ENCODE measurements at regions not wholly inside any gene's neighbourhood (a gene's known extent, or its start where the extent isn't known, plus 50 kb on each side); places are given as distances from the start of the nearest gene placed in this dataset.

DNA sequence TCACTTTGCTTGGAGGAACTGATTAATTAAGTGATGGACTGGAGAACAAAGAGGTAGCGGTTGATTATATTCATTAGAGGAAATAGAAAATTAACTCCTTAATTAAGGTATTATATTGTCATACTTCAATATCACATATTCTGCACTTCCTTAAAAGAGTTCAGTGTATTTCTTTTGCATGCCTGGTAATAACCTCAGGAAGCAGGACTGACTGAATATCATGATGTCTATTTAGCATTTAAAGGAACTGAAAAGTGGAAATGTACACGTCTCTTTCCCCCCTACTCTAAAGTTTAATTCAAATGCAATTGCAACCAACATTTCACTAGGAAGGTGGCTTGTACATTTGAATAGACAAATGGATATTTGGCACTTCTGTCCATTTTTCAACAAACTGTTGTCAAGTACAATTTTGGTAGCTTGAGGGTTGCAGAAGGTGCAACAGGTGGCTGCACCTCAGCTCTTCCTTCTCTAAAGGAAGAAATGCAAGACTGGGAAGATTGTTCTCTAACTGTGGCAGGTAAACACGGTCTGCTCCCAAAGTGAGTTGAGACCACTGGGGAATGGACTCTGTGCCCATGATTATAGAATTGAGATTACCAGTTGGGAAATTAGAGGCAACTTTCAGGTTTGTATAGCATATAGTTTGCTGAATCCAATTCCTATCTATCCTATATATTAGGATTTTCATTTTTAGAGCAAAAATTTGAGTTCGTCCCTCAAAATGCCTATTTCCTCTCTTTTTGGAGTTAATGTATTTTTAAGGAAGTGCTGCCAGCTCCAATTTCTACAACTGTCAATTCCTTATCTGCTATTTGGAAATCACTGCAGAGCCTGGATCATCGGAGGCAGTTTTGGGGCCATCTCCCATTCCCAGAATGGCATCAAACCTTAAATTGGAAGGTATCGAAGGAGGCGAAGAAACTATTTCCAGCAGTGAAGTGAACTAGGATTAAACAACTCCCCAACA, 98.9 kb upstream of the TAF11L2 start:
- Histone ChIP-seq H2AFZ (ENCODE audit: low read depth, low read length, severe bottlenecking) (no peak overlapping the region), H3K27me3 (ENCODE audit: low read length) (no peaks in the 10 kb centered on the region), H3K9me3 (ENCODE audit: insufficient read depth, low read length) (no peaks in the 10 kb centered on the region), H3K36me3 (ENCODE audit: low read length) (no peaks in the 10 kb centered on the region), H3K4me3 (ENCODE audit: insufficient read depth, low read length, poor library complexity, severe bottlenecking) (no peak overlapping the region), H4K20me1 (ENCODE audit: low read depth, low read length) (no peaks in the 10 kb centered on the region), H3F3A (ENCODE audit: insufficient read depth) (no peaks in the 10 kb centered on the region), H3K4me2 (ENCODE audit: low read depth, low read length, poor library complexity, severe bottlenecking) (no peak overlapping the region), H3K79me2 (ENCODE audit: insufficient read depth, low read length) (no peaks in the 10 kb centered on the region), H3K27ac (ENCODE audit: low read depth, low read length) (no peak overlapping the region), H3K9me2 (replicated peaks; ENCODE audit: insufficient read depth, low read length) (no peaks in the 10 kb centered on the region), H3K9ac (ENCODE audit: low read length) (no peak overlapping the region)
- TF ChIP-seq EZH2phosphoT487 (conservative IDR thresholded peaks at IDR 0.05; ENCODE audit: low read length) (no peak), CTCF (IDR thresholded peaks at IDR 0.05; ENCODE audit: insufficient read depth, low read length, poor library complexity, severe bottlenecking) (no peak)

DNA sequence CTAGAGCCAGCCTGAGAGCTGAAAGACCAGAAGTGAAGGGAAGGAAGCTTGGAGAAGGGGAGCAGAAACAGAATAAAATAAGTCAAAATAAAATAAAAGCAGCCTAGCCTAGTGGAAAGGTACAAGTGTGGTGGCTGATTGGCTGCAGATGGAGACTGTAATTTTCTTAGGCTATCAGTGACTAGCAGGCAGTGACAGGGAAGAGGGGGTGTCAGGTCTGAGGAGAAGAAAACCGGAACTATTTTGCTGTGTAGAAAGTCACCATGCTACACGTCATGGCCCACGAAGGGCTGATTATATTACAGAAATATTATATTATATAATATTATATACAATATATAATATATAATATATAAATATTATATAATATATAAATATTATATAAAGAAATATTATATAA, 98.1 kb upstream of the TAF11L2 start:
- no peak overlapping the region for H3K4me2 ChIP-seq (ENCODE audit: low read depth, low read length, poor library complexity, severe bottlenecking)
- no peak overlapping the region for H2AFZ ChIP-seq (ENCODE audit: low read depth, low read length, severe bottlenecking)
- no peak overlapping the region for H3K4me3 ChIP-seq (ENCODE audit: insufficient read depth, low read length, poor library complexity, severe bottlenecking)
- H3K9me2 ChIP-seq (replicated peaks; ENCODE audit: insufficient read depth, low read length), result no peaks in the 10 kb centered on the region
- no peaks in the 10 kb centered on the region for H3K27me3 ChIP-seq (ENCODE audit: low read length)
- H3K79me2 ChIP-seq (ENCODE audit: insufficient read depth, low read length), result no peaks in the 10 kb centered on the region
- TF ChIP-seq CTCF (IDR thresholded peaks at IDR 0.05; ENCODE audit: insufficient read depth, low read length, poor library complexity, severe bottlenecking) (no peak), EZH2phosphoT487 (conservative IDR thresholded peaks at IDR 0.05; ENCODE audit: low read length) (no peak)
- H3K9ac ChIP-seq (ENCODE audit: low read length), result no peak overlapping the region
- no peaks in the 10 kb centered on the region for H3K9me3 ChIP-seq (ENCODE audit: insufficient read depth, low read length)
- no peak overlapping the region for H3K27ac ChIP-seq (ENCODE audit: low read depth, low read length)
- H4K20me1 ChIP-seq (ENCODE audit: low read depth, low read length), result no peaks in the 10 kb centered on the region
- H3K36me3 ChIP-seq (ENCODE audit: low read length), result no peaks in the 10 kb centered on the region
- no peaks in the 10 kb centered on the region for H3F3A ChIP-seq (ENCODE audit: insufficient read depth)

DNA sequence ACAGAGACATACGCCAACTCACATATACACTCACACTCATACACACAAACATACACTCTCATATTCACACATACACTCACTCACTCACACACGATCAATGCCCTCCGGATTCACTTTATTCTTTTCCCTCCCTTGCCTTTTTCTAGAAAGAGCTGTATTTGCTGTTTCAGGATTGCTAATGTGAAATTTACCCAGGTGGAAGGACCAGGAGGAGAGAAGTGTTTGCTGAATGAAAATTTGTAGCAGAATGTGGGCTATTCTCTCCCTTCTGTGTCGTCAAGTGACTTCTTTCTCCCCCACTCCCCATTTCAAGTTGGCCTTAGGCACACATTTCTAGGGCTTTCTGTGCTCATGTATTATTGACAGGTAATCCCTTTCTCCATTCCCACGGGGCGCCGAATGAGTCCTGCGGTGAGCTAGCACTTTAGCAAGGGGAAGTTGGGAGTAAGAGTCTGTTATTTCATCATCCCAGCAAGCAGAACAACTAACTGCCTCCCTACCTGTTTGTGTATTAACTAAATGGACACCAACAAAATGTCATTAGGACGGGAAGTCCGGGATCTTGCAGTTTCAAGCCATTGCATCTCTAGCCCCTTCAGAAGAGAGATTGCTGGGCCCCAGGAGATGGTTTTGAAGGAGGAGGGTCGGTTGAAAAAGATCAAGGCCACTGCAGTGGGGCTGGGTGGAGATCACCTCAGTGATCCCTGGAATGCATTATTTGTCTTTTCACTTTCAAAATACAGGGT, 97.1 kb upstream of the TAF11L2 start:
- no peaks in the 10 kb centered on the region for H3K9me2 ChIP-seq (replicated peaks; ENCODE audit: insufficient read depth, low read length)
- no peak overlapping the region for H3K4me3 ChIP-seq (ENCODE audit: insufficient read depth, low read length, poor library complexity, severe bottlenecking)
- no peak overlapping the region for H3K9ac ChIP-seq (ENCODE audit: low read length)
- no peak for TF ChIP-seq EZH2phosphoT487 (conservative IDR thresholded peaks at IDR 0.05; ENCODE audit: low read length)
- TF ChIP-seq CTCF (IDR thresholded peaks at IDR 0.05; ENCODE audit: insufficient read depth, low read length, poor library complexity, severe bottlenecking), result no peak
- H2AFZ ChIP-seq (ENCODE audit: low read depth, low read length, severe bottlenecking), result no peak overlapping the region
- no peaks in the 10 kb centered on the region for H3K79me2 ChIP-seq (ENCODE audit: insufficient read depth, low read length)
- H3K27me3 ChIP-seq (ENCODE audit: low read length), result no peaks in the 10 kb centered on the region
- H3K4me2 ChIP-seq (ENCODE audit: low read depth, low read length, poor library complexity, severe bottlenecking), result no peak overlapping the region
- no peaks in the 10 kb centered on the region for H4K20me1 ChIP-seq (ENCODE audit: low read depth, low read length)
- no peak overlapping the region for H3K27ac ChIP-seq (ENCODE audit: low read depth, low read length)
- no peaks in the 10 kb centered on the region for H3F3A ChIP-seq (ENCODE audit: insufficient read depth)
- H3K9me3 ChIP-seq (ENCODE audit: insufficient read depth, low read length), result no peaks in the 10 kb centered on the region
- no peaks in the 10 kb centered on the region for H3K36me3 ChIP-seq (ENCODE audit: low read length)

Data from SU-DHL-6 (cell line).